Smooth muscle cell (in vitro differentiated cells): ENCODE measurements at regions not wholly inside any gene's neighbourhood (a gene's known extent, or its start where the extent isn't known, plus 50 kb on each side); places are given as distances from the start of the nearest gene placed in this dataset.
A peak's percentile ranks its signal among the peaks of the same experiment; 100 is the strongest.

ENCODE experiments used
- DNase-seq: peaks from one replicate; lab custom pipeline; 2025; ENCODE audit not compliant: unreplicated experiment; lab: John Stamatoyannopoulos, UW
- H2AFZ ChIP-seq: fragments of 200-600 bp; sonication (generic); 2 replicates; pipeline ENCODE4 v1.6.0; 2016; ENCODE audit warnings: antibody characterized with exemption, low read depth, mild to moderate bottlenecking
- H3F3A ChIP-seq: fragments of 200-600 bp; sonication (generic); 2 replicates; pipeline ENCODE4 v1.6.0; 2017; ENCODE audit warnings: antibody characterized with exemption, low read depth
- H3K27ac ChIP-seq: fragments of 200-600 bp; sonication (generic); 2 replicates; pipeline ENCODE4 v1.5.1; 2016; ENCODE audit warnings: low read depth, mild to moderate bottlenecking
- H3K27me3 ChIP-seq: fragments of 200-600 bp; sonication (generic); 2 replicates; pipeline ENCODE4 v1.6.1; 2016; ENCODE audit warnings: low read depth, mild to moderate bottlenecking
- H3K36me3 ChIP-seq: fragments of 200-600 bp; sonication (generic); 2 replicates; pipeline ENCODE4 v1.5.1; 2016; ENCODE audit warnings: low read depth
- H3K4me1 ChIP-seq: fragments of 200-600 bp; sonication (generic); 2 replicates; pipeline ENCODE4 v1.5.1; 2016; ENCODE audit warnings: low read depth
- H3K4me2 ChIP-seq: fragments of 200-600 bp; sonication (generic); 2 replicates; pipeline ENCODE4 v1.6.0; 2016; ENCODE audit warnings: mild to moderate bottlenecking
- H3K4me3 ChIP-seq: fragments of 200-600 bp; sonication (generic); 2 replicates; pipeline ENCODE4 v1.5.1; 2016; ENCODE audit warnings: mild to moderate bottlenecking
- H3K79me2 ChIP-seq: fragments of 200-600 bp; sonication (generic); 2 replicates; pipeline ENCODE4 v1.6.0; 2016; ENCODE audit warnings: low read depth, mild to moderate bottlenecking
- H3K9ac ChIP-seq: fragments of 200-600 bp; sonication (generic); 2 replicates; pipeline ENCODE4 v1.6.0; 2016; ENCODE audit warnings: low read depth
- H3K9me3 ChIP-seq: fragments of 200-600 bp; sonication (generic); replicated peaks from 2 replicates; pipeline ENCODE4 v1.5.1; 2016; ENCODE audit warnings: low read depth
- H4K20me1 ChIP-seq: fragments of 200-600 bp; sonication (generic); 2 replicates; pipeline ENCODE4 v1.6.0; 2016; ENCODE audit warnings: low read depth
- WGBS: methylation state at CpG from one replicate; pipeline ENCODE4 v1.1.7; 2016; ENCODE audit warnings: low lambda C conversion rate; 5-methylcytosine and 5-hydroxymethylcytosine counted together
- TF ChIP-seq, protein P1 (sequence below): fragments of 200-600 bp; sonication (generic); IDR thresholded peaks from 2 replicates; pipeline ENCODE4 v1.5.1; 2017; ENCODE audit warnings: borderline replicate concordance, mild to moderate bottlenecking, antibody characterized with exemption; ENCODE audit not compliant: insufficient read depth, poor library complexity, severe bottlenecking

DNA sequence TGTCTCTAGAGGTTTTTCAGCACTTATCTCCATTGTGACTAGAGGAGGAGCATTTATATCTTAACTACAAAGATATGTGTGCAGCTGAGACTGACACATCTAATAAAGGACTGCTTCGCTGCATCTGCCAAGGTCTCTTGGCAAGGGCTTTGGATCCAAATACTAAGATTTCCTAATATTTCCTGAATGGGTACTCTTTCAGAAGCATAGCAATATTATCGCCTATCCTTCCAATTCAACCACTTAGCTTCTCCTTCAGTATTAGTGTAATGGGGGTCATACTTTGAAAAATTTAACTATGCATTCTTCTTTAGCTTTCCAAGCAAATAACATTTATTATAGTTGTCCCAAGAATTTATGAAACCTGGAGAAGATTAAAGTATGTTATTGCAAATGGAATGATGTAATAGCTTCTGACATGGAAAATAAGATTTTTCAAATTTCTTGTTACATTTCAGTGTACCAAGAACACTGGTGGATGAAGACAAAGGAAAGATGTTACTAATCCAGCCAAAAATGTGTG is 243.0 kb upstream of the PDE3A start:
- no peak overlapping the region for H3K9ac ChIP-seq
- H3F3A ChIP-seq = no peaks in the 10 kb centered on the region
- 58% methylated on average over 2 of the region's 2 CpGs for WGBS
- H2AFZ ChIP-seq = no peak overlapping the region
- no peak overlapping the region for H3K4me2 ChIP-seq
- no peaks in the 10 kb centered on the region for H3K79me2 ChIP-seq
- no peak for DNase-seq
- no peaks in the 10 kb centered on the region for H3K27me3 ChIP-seq
- H4K20me1 ChIP-seq = no peaks in the 10 kb centered on the region
- no peak overlapping the region for H3K27ac ChIP-seq
- H3K36me3 ChIP-seq = no peaks in the 10 kb centered on the region
- H3K4me3 ChIP-seq = no peak overlapping the region
- TF ChIP-seq, protein P1, sequence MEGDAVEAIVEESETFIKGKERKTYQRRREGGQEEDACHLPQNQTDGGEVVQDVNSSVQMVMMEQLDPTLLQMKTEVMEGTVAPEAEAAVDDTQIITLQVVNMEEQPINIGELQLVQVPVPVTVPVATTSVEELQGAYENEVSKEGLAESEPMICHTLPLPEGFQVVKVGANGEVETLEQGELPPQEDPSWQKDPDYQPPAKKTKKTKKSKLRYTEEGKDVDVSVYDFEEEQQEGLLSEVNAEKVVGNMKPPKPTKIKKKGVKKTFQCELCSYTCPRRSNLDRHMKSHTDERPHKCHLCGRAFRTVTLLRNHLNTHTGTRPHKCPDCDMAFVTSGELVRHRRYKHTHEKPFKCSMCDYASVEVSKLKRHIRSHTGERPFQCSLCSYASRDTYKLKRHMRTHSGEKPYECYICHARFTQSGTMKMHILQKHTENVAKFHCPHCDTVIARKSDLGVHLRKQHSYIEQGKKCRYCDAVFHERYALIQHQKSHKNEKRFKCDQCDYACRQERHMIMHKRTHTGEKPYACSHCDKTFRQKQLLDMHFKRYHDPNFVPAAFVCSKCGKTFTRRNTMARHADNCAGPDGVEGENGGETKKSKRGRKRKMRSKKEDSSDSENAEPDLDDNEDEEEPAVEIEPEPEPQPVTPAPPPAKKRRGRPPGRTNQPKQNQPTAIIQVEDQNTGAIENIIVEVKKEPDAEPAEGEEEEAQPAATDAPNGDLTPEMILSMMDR = no peak
- H3K9me3 ChIP-seq = no peaks in the 10 kb centered on the region
- peaks cover 8% of the 10 kb centered on the region for H3K4me1 ChIP-seq

- Histone ChIP-seq H3K4me1 (peaks cover 5% of the 10 kb centered on the region), H3K9ac (no peak overlapping the region), H3F3A (no peaks in the 10 kb centered on the region), H3K27me3 (no peaks in the 10 kb centered on the region), H3K4me2 (no peak overlapping the region), H3K9me3 (no peaks in the 10 kb centered on the region), H2AFZ (no peak overlapping the region), H4K20me1 (no peaks in the 10 kb centered on the region), H3K27ac (no peak overlapping the region), H3K79me2 (no peaks in the 10 kb centered on the region), H3K36me3 (no peaks in the 10 kb centered on the region), H3K4me3 (no peak overlapping the region)
- DNase-seq = no peak
- WGBS = 82% methylated on average over 4 of the region's 4 CpGs
- TF ChIP-seq, protein P1 = no peak
These were observed 241.7 kb upstream of the PDE3A start for GRCh38 chr12:20126601-20127000.

- Histone ChIP-seq H3K27ac (no peak overlapping the region), H3K36me3 (no peaks in the 10 kb centered on the region), H4K20me1 (no peaks in the 10 kb centered on the region), H3K4me3 (no peak overlapping the region), H3K27me3 (no peaks in the 10 kb centered on the region), H2AFZ (no peak overlapping the region), H3K4me1 (peaks cover under 1% of the 10 kb centered on the region), H3K4me2 (no peak overlapping the region), H3K9me3 (no peaks in the 10 kb centered on the region), H3K79me2 (no peaks in the 10 kb centered on the region), H3K9ac (no peak overlapping the region), H3F3A (no peaks in the 10 kb centered on the region)
- WGBS = 95% methylated on average over 2 of the region's 2 CpGs
- TF ChIP-seq, protein P1 = no peak
- DNase-seq = no peak
These were observed 240.9 kb upstream of the PDE3A start for GRCh38 chr12:20127413-20127812.

DNA sequence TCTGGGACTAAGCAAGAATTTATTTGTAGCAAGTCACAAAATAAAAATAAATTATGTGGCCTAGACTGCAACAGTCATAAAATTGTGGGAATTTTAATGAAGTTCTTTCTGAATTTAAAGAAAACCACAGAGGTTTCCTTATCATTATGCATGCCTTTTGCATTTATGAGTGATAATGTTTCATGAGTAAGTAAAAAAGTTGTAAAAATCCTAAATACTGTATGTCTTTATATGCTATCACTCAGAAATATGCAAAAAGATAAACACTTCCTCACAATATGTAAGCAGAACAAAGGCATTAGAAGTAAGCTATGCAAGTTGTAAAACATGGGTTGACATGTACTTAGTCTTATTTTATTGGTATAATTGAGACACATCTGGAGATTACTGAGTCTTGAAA is 239.4 kb upstream of the PDE3A start:
- DNase-seq = no peak
- Histone ChIP-seq H3F3A (no peaks in the 10 kb centered on the region), H4K20me1 (no peaks in the 10 kb centered on the region), H3K36me3 (no peaks in the 10 kb centered on the region), H2AFZ (no peak overlapping the region), H3K4me2 (peak overlapping the region; percentile 49), H3K27ac (peak overlapping the region; percentile 27), H3K4me1 (peaks cover 7% of the 10 kb centered on the region), H3K9me3 (no peaks in the 10 kb centered on the region), H3K9ac (no peak overlapping the region), H3K79me2 (no peaks in the 10 kb centered on the region), H3K27me3 (no peaks in the 10 kb centered on the region), H3K4me3 (no peak overlapping the region)
- TF ChIP-seq, protein P1 = no peak
